ENCODE measurements at regions not wholly inside any gene's neighbourhood (a gene's known extent, or its start where the extent isn't known, plus 50 kb on each side); places are given as distances from the start of the nearest gene placed in this dataset.
A peak's percentile ranks its signal among the peaks of the same experiment; 100 is the strongest.

DNA sequence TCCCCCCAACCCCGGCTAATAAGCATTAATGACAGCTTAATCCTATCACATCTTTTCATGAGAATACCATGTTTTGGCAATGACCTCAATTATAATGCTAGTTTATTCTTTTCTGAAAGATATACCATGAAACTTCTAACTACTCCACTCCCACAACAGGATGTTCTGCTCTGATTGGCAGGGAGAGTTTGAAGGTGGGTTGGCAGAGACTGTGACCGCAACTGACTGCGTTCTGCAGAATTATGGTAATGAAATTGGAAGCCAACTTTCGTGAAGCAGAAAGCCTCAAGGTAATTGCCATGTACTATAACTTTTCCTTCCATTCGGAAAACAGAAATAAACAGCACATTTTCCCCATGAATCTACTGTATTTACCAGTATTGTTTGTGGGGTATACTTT lies 288.2 kb upstream of the SEMA3D start:
- Histone ChIP-seq H3K9me3 (ENCODE audit: control insufficient read depth, low read depth, low read length) (no peaks in the 10 kb centered on the region), H3K4me3 (ENCODE audit: low read length) (no peak overlapping the region), H3K27ac (ENCODE audit: low read length) (no peak overlapping the region), H3K27me3 (ENCODE audit: control insufficient read depth, insufficient read depth, low read length) (no peaks in the 10 kb centered on the region), H3K4me1 (ENCODE audit: control insufficient read depth, insufficient read depth, low read length) (no peaks in the 10 kb centered on the region), H3K36me3 (ENCODE audit: control insufficient read depth, insufficient read depth, low read length) (no peaks in the 10 kb centered on the region)
- WGBS (ENCODE audit: insufficient coverage, low lambda C conversion rate) = 73% methylated on average over 2 of the region's 5 CpGs
- DNase-seq = no peak

- WGBS (ENCODE audit: insufficient coverage, low lambda C conversion rate) = no CpG with 5 or more reads among the region's 2 CpGs
These were observed 287.4 kb upstream of the SEMA3D start for GRCh38 chr7:85474234-85474633.

GRCh38 chr7:85471740-85472139 lies 284.9 kb upstream of the SEMA3D start:
- no peak overlapping the region for H3K4me3 ChIP-seq (ENCODE audit: low read length)
- no peak overlapping the region for H3K27ac ChIP-seq (ENCODE audit: low read length)
- H3K4me1 ChIP-seq (ENCODE audit: control insufficient read depth, insufficient read depth, low read length) = peaks cover 5% of the 10 kb centered on the region
- no peaks in the 10 kb centered on the region for H3K9me3 ChIP-seq (ENCODE audit: control insufficient read depth, low read depth, low read length)
- DNase-seq = no peak
- no peaks in the 10 kb centered on the region for H3K27me3 ChIP-seq (ENCODE audit: control insufficient read depth, insufficient read depth, low read length)
- no peaks in the 10 kb centered on the region for H3K36me3 ChIP-seq (ENCODE audit: control insufficient read depth, insufficient read depth, low read length)
- 63% methylated on average over 2 of the region's 3 CpGs for WGBS (ENCODE audit: insufficient coverage, low lambda C conversion rate)

More at GRCh38 chr7:85474234-85474633, 287.4 kb upstream of the SEMA3D start:
- DNase-seq = no peak
- no peak overlapping the region for H3K27ac ChIP-seq (ENCODE audit: low read length)
- no peaks in the 10 kb centered on the region for H3K27me3 ChIP-seq (ENCODE audit: control insufficient read depth, insufficient read depth, low read length)
- peaks cover under 1% of the 10 kb centered on the region for H3K4me1 ChIP-seq (ENCODE audit: control insufficient read depth, insufficient read depth, low read length)
- H3K9me3 ChIP-seq (ENCODE audit: control insufficient read depth, low read depth, low read length) = no peaks in the 10 kb centered on the region
- no peak overlapping the region for H3K4me3 ChIP-seq (ENCODE audit: low read length)
- no peaks in the 10 kb centered on the region for H3K36me3 ChIP-seq (ENCODE audit: control insufficient read depth, insufficient read depth, low read length)

- DNase-seq = no peak
- Histone ChIP-seq H3K27ac (ENCODE audit: low read length) (no peak overlapping the region), H3K36me3 (ENCODE audit: control insufficient read depth, insufficient read depth, low read length) (no peaks in the 10 kb centered on the region), H3K4me3 (ENCODE audit: low read length) (no peak overlapping the region), H3K9me3 (ENCODE audit: control insufficient read depth, low read depth, low read length) (no peaks in the 10 kb centered on the region), H3K27me3 (ENCODE audit: control insufficient read depth, insufficient read depth, low read length) (no peaks in the 10 kb centered on the region), H3K4me1 (ENCODE audit: control insufficient read depth, insufficient read depth, low read length) (peaks cover 5% of the 10 kb centered on the region)
These were observed 284.5 kb upstream of the SEMA3D start for GRCh38 chr7:85471307-85471706.

GRCh38 chr7:85469446-85470010 lies 282.7 kb upstream of the SEMA3D start:
- Histone ChIP-seq H3K36me3 (ENCODE audit: control insufficient read depth, insufficient read depth, low read length) (no peaks in the 10 kb centered on the region), H3K9me3 (ENCODE audit: control insufficient read depth, low read depth, low read length) (no peaks in the 10 kb centered on the region), H3K4me3 (ENCODE audit: low read length) (no peak overlapping the region), H3K27me3 (ENCODE audit: control insufficient read depth, insufficient read depth, low read length) (no peaks in the 10 kb centered on the region), H3K4me1 (ENCODE audit: control insufficient read depth, insufficient read depth, low read length) (peaks cover 5% of the 10 kb centered on the region), H3K27ac (ENCODE audit: low read length) (no peak overlapping the region)
- 43% methylated on average over 1 of the region's 1 CpG for WGBS (ENCODE audit: insufficient coverage, low lambda C conversion rate)
- DNase-seq = peak; percentile 5 to 31

- no peak overlapping the region for H3K4me3 ChIP-seq (ENCODE audit: low read length)
- no peaks in the 10 kb centered on the region for H3K9me3 ChIP-seq (ENCODE audit: control insufficient read depth, low read depth, low read length)
- no peaks in the 10 kb centered on the region for H3K36me3 ChIP-seq (ENCODE audit: control insufficient read depth, insufficient read depth, low read length)
- 100% methylated on average over 1 of the region's 1 CpG for WGBS (ENCODE audit: insufficient coverage, low lambda C conversion rate)
- no peak overlapping the region for H3K27ac ChIP-seq (ENCODE audit: low read length)
- peaks cover 3% of the 10 kb centered on the region for H3K4me1 ChIP-seq (ENCODE audit: control insufficient read depth, insufficient read depth, low read length)
- no peaks in the 10 kb centered on the region for H3K27me3 ChIP-seq (ENCODE audit: control insufficient read depth, insufficient read depth, low read length)
- DNase-seq = no peak
These were observed 277.3 kb upstream of the SEMA3D start for GRCh38 chr7:85464042-85464651.

DNA sequence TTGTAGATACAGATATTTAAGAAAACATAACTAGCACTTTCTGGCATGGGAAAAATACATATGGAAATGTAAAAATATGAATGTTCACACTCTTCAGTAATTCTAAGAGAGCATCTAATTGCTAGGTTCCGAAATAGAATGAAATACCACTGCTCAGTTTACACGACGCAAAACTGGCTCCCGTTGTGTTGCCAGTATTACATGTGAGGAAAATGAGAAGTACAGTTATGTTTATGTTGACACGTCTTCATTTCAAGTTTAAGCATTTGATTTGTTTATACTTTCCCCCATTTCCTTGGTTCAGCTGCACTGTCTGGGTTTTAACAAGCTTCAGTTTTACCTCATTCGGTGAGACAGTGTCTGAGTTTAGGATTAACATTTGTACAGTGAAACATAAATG lies 275.8 kb upstream of the SEMA3D start:
- H3K4me3 ChIP-seq (ENCODE audit: low read length) = no peak overlapping the region
- H3K36me3 ChIP-seq (ENCODE audit: control insufficient read depth, insufficient read depth, low read length) = no peaks in the 10 kb centered on the region
- no peak overlapping the region for H3K27ac ChIP-seq (ENCODE audit: low read length)
- no peaks in the 10 kb centered on the region for H3K27me3 ChIP-seq (ENCODE audit: control insufficient read depth, insufficient read depth, low read length)
- no peaks in the 10 kb centered on the region for H3K9me3 ChIP-seq (ENCODE audit: control insufficient read depth, low read depth, low read length)
- no peak for DNase-seq
- WGBS (ENCODE audit: insufficient coverage, low lambda C conversion rate) = 43% methylated on average over 2 of the region's 6 CpGs
- no peaks in the 10 kb centered on the region for H3K4me1 ChIP-seq (ENCODE audit: control insufficient read depth, insufficient read depth, low read length)

DNA sequence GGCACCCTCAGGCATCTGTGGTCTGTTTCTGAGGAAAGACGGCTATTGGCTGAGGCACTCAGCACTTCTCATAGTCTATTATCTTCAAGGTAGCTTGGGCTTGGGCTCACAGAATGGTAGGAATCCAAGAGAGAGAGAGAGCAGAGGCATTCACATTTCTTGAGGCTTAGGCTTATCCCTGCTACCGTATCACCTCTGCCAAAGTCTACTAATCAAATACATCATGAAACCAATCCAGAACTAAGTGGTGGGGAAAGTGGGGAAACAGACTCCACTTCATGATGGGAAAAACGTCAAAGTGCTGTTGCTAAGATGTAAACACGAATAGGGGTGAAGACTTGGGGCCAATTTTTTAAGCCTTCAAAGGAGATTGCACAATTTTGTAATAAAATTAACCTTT lies 271.1 kb upstream of the SEMA3D start:
- H3K4me3 ChIP-seq (ENCODE audit: low read length) = no peak overlapping the region
- H3K27me3 ChIP-seq (ENCODE audit: control insufficient read depth, insufficient read depth, low read length) = no peaks in the 10 kb centered on the region
- no peaks in the 10 kb centered on the region for H3K4me1 ChIP-seq (ENCODE audit: control insufficient read depth, insufficient read depth, low read length)
- H3K36me3 ChIP-seq (ENCODE audit: control insufficient read depth, insufficient read depth, low read length) = no peaks in the 10 kb centered on the region
- no peak for DNase-seq
- no peaks in the 10 kb centered on the region for H3K9me3 ChIP-seq (ENCODE audit: control insufficient read depth, low read depth, low read length)
- no peak overlapping the region for H3K27ac ChIP-seq (ENCODE audit: low read length)
- 67% methylated on average over 1 of the region's 4 CpGs for WGBS (ENCODE audit: insufficient coverage, low lambda C conversion rate)

DNA sequence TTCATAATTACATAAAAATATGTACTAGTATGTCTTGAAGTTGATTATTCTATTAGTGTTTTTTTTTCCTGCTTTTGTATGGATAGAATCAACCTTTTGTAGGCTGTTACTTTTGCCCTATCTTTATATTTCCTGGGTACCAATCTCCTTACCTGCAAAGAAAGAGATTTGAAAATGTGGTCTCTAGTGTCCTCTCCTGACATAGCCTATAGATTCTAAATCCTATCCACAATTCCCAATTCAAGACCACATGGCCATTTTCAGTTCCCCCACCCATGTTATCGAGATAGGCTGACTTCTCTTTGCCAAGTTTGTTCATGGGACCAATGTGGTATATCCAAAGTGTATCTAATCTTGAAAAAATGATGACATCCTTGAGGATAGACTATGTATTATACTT lies 269.4 kb upstream of the SEMA3D start:
- no peaks in the 10 kb centered on the region for H3K4me1 ChIP-seq (ENCODE audit: control insufficient read depth, insufficient read depth, low read length)
- H3K27me3 ChIP-seq (ENCODE audit: control insufficient read depth, insufficient read depth, low read length) = no peaks in the 10 kb centered on the region
- H3K36me3 ChIP-seq (ENCODE audit: control insufficient read depth, insufficient read depth, low read length) = no peaks in the 10 kb centered on the region
- H3K27ac ChIP-seq (ENCODE audit: low read length) = no peak overlapping the region
- no peak for DNase-seq
- no CpG with 5 or more reads among the region's 1 CpG for WGBS (ENCODE audit: insufficient coverage, low lambda C conversion rate)
- no peaks in the 10 kb centered on the region for H3K9me3 ChIP-seq (ENCODE audit: control insufficient read depth, low read depth, low read length)
- no peak overlapping the region for H3K4me3 ChIP-seq (ENCODE audit: low read length)

DNA sequence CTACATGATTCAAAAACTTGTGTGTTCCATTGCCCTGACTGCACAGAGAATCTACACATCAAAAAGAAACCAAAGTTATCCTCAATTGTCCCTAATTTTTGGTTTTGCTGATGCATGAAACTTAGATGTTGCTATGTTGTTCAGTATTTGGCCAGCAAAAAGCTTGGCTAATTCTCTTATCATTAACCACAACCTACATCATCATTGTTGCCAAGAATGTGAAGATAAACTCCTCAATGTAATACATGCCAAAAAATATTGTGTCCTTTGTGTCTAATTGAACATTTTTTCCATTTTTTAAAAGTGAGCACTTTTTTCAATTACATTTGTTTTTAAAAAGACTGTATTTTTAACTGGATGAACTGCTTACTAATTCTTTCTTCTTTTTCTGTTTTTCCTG lies 268.0 kb upstream of the SEMA3D start:
- no peak for DNase-seq
- Histone ChIP-seq H3K27me3 (ENCODE audit: control insufficient read depth, insufficient read depth, low read length) (no peaks in the 10 kb centered on the region), H3K27ac (ENCODE audit: low read length) (no peak overlapping the region), H3K4me1 (ENCODE audit: control insufficient read depth, insufficient read depth, low read length) (no peaks in the 10 kb centered on the region), H3K9me3 (ENCODE audit: control insufficient read depth, low read depth, low read length) (no peaks in the 10 kb centered on the region), H3K4me3 (ENCODE audit: low read length) (no peak overlapping the region), H3K36me3 (ENCODE audit: control insufficient read depth, insufficient read depth, low read length) (no peaks in the 10 kb centered on the region)

- DNase-seq = no peak
- Histone ChIP-seq H3K36me3 (ENCODE audit: control insufficient read depth, insufficient read depth, low read length) (no peaks in the 10 kb centered on the region), H3K9me3 (ENCODE audit: control insufficient read depth, low read depth, low read length) (no peaks in the 10 kb centered on the region), H3K27ac (ENCODE audit: low read length) (no peak overlapping the region), H3K4me3 (ENCODE audit: low read length) (no peak overlapping the region), H3K4me1 (ENCODE audit: control insufficient read depth, insufficient read depth, low read length) (no peaks in the 10 kb centered on the region), H3K27me3 (ENCODE audit: control insufficient read depth, insufficient read depth, low read length) (no peaks in the 10 kb centered on the region)
These were observed 265.8 kb upstream of the SEMA3D start for GRCh38 chr7:85452674-85453073.

Measured in large intestine (tissue), 3 donors.